ENCODE measurements at regions not wholly inside any gene's neighbourhood (a gene's known extent, or its start where the extent isn't known, plus 50 kb on each side); places are given as distances from the start of the nearest gene placed in this dataset.
"Not testable (repeated sequence)": the region's sequence is repeated elsewhere in the genome, so short reads cannot be mapped to it uniquely, and the experiment has no call there.

- DNase-seq = no peak
Measured at GRCh38 chr1:213541641-213542040, 446.1 kb upstream of the PROX1 start.

GRCh38 chr1:213545181-213545580 lies 442.6 kb upstream of the PROX1 start:
- not testable (repeated sequence) for DNase-seq

- DNase-seq = no peak
Measured at GRCh38 chr1:213549982-213550381, 437.8 kb upstream of the PROX1 start.

- no peak for DNase-seq
Measured at GRCh38 chr1:213550804-213551203, 437.0 kb upstream of the PROX1 start.

GRCh38 chr1:213552045-213552444 lies 435.7 kb upstream of the PROX1 start:
- no peak for DNase-seq

GRCh38 chr1:213560226-213560625 lies 427.5 kb upstream of the PROX1 start:
- DNase-seq = no peak

- DNase-seq = no peak
Measured at GRCh38 chr1:213561870-213562269, 425.9 kb upstream of the PROX1 start.

- no peak for DNase-seq
Measured at GRCh38 chr1:213564215-213564659, 423.5 kb upstream of the PROX1 start.

- no peak for DNase-seq
Measured at GRCh38 chr1:213568929-213569815, 418.6 kb upstream of the PROX1 start.

GRCh38 chr1:213569816-213570150 lies 418.0 kb upstream of the PROX1 start:
- no peak for DNase-seq

- DNase-seq = no peak
Measured at GRCh38 chr1:213570487-213570886, 417.3 kb upstream of the PROX1 start.

GRCh38 chr1:213571419-213571818 lies 416.4 kb upstream of the PROX1 start:
- DNase-seq = no peak

GRCh38 chr1:213571843-213572242 lies 415.9 kb upstream of the PROX1 start:
- no peak for DNase-seq

- DNase-seq = no peak
Measured at GRCh38 chr1:213572912-213573647, 414.7 kb upstream of the PROX1 start.

GRCh38 chr1:213573648-213574009 lies 414.1 kb upstream of the PROX1 start:
- DNase-seq = no peak

GRCh38 chr1:213582976-213583567 lies 404.7 kb upstream of the PROX1 start:
- DNase-seq = no peak

GRCh38 chr1:213584272-213584671 lies 403.5 kb upstream of the PROX1 start:
- DNase-seq = no peak

GRCh38 chr1:213585402-213585801 lies 402.4 kb upstream of the PROX1 start:
- DNase-seq = no peak

- DNase-seq = no peak
Measured at GRCh38 chr1:213585959-213586586, 401.7 kb upstream of the PROX1 start.

- DNase-seq = no peak
Measured at GRCh38 chr1:213586587-213586972, 401.2 kb upstream of the PROX1 start.

- no peak for DNase-seq
Measured at GRCh38 chr1:213596729-213597128, 391.0 kb upstream of the PROX1 start.

GRCh38 chr1:213598263-213598662 lies 389.5 kb upstream of the PROX1 start:
- DNase-seq = no peak

GRCh38 chr1:213600879-213601278 lies 386.9 kb upstream of the PROX1 start:
- DNase-seq = no peak

Data from T1000 (cell line).